Body of pancreas (tissue), 4 donors: ENCODE measurements at regions not wholly inside any gene's neighbourhood (a gene's known extent, or its start where the extent isn't known, plus 50 kb on each side); places are given as distances from the start of the nearest gene placed in this dataset.

Source experiments
- POLR2A ChIP-seq, 3 donors: fragments of 450-650 bp; IDR thresholded peaks; one replicate each; pipeline ENCODE4 v1.6.1; 2016; ENCODE audit warnings: antibody characterized with exemption in 3 of 3, mild to moderate bottlenecking in 2 of 3
- TF ChIP-seq, protein P1 (sequence below), 7 experiments: fragments of 450-650 bp in 4 of 7; fragments of 200-600 bp in 3 of 7; sonication (generic) in 3 of 7; IDR thresholded peaks; one replicate each; pipeline ENCODE4 v1.5.1; 2016 to 2019; ENCODE audit warnings: antibody characterized with exemption in 7 of 7

DNA sequence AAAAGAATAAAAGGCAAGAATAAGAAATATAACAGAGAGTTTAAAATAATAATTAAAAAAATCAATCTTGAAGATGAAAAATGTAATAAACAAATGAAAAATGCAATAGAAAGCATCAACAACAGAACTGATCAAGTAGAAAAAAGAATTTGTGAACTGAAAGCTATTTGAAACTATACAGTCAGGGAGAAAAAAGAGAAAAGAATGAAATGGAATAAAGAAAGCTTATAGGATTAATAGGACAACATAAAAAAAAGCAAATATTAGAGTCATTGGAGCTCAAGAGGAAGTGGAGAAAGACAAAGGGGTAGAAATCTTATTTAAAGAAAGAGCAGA, 126.8 kb upstream of the RPL34 start:
- no peak for TF ChIP-seq POLR2A (IDR thresholded peaks at IDR 0.05)
- TF ChIP-seq, protein P1, sequence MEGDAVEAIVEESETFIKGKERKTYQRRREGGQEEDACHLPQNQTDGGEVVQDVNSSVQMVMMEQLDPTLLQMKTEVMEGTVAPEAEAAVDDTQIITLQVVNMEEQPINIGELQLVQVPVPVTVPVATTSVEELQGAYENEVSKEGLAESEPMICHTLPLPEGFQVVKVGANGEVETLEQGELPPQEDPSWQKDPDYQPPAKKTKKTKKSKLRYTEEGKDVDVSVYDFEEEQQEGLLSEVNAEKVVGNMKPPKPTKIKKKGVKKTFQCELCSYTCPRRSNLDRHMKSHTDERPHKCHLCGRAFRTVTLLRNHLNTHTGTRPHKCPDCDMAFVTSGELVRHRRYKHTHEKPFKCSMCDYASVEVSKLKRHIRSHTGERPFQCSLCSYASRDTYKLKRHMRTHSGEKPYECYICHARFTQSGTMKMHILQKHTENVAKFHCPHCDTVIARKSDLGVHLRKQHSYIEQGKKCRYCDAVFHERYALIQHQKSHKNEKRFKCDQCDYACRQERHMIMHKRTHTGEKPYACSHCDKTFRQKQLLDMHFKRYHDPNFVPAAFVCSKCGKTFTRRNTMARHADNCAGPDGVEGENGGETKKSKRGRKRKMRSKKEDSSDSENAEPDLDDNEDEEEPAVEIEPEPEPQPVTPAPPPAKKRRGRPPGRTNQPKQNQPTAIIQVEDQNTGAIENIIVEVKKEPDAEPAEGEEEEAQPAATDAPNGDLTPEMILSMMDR (IDR thresholded peaks at IDR 0.05) = no peak
